SK-N-SH treated with all-trans-retinoic acid at 6 μM for 48 hours (cell line): ENCODE measurements at regions not wholly inside any gene's neighbourhood (a gene's known extent, or its start where the extent isn't known, plus 50 kb on each side); places are given as distances from the start of the nearest gene placed in this dataset.
A peak's percentile ranks its signal among the peaks of the same experiment; 100 is the strongest.

Source experiments
- ATAC-seq: fragments of 200-7000 bp; cut with Tn5 transposase; 3 replicates; pipeline ENCODE4 v1.9.1; 2020; ENCODE audit warnings: mild to moderate bottlenecking, moderate library complexity
- ARNTL ChIP-seq: fragments of 450-650 bp; formaldehyde crosslinking; IDR thresholded peaks from 2 replicates; pipeline ENCODE4 v1.5.0; 2020; ENCODE audit warnings: low read depth, mild to moderate bottlenecking, moderate library complexity, borderline replicate concordance
- CSDC2 ChIP-seq: fragments of 250-450 bp; sonication (Bioruptor Pico); IDR thresholded peaks from 2 replicates; pipeline ENCODE4 v1.5.0; 2020; ENCODE audit warnings: mild to moderate bottlenecking, moderate library complexity
- OSR1 ChIP-seq: fragments of 250-450 bp; sonication (Bioruptor Pico); IDR thresholded peaks from 2 replicates; pipeline ENCODE4 v1.8.0; 2022; ENCODE audit warnings: moderate library complexity, mild to moderate bottlenecking, inconsistent platforms
- PPARA ChIP-seq: fragments of 250-450 bp; sonication (Bioruptor Pico); IDR thresholded peaks from 2 replicates; pipeline ENCODE4 v1.5.0; 2020; ENCODE audit warnings: mild to moderate bottlenecking, borderline replicate concordance
- RARB ChIP-seq: fragments of 250-450 bp; sonication (Bioruptor Pico); IDR thresholded peaks from 2 replicates; pipeline ENCODE4 v1.8.0; 2021; ENCODE audit warnings: mild to moderate bottlenecking, moderate library complexity
- TCF4 ChIP-seq: fragments of 250-450 bp; sonication (Bioruptor Pico); IDR thresholded peaks from 2 replicates; pipeline ENCODE4 v1.8.0; 2021; ENCODE audit warnings: mild to moderate bottlenecking, moderate library complexity, borderline replicate concordance
- ZC3H10 ChIP-seq: fragments of 250-450 bp; sonication (Bioruptor Pico); IDR thresholded peaks from 2 replicates; pipeline ENCODE4 v1.5.1; 2021; ENCODE audit warnings: mild to moderate bottlenecking, moderate library complexity
- ZFP30 ChIP-seq: fragments of 450-650 bp; formaldehyde crosslinking; IDR thresholded peaks from 2 replicates; pipeline ENCODE4 v1.5.0; 2022; ENCODE audit warnings: mild to moderate bottlenecking, moderate library complexity
- ZNF565 ChIP-seq: fragments of 450-650 bp; formaldehyde crosslinking; conservative IDR thresholded peaks from 2 replicates; pipeline ENCODE4 v1.5.0; 2020; ENCODE audit warnings: low read depth, mild to moderate bottlenecking, moderate library complexity
- ZNF70 ChIP-seq: fragments of 450-650 bp; formaldehyde crosslinking; IDR thresholded peaks from 2 replicates; pipeline ENCODE4 v1.5.0; 2020; ENCODE audit warnings: mild to moderate bottlenecking, moderate library complexity
- TF ChIP-seq, protein P1 (sequence below): fragments of 250-450 bp; sonication (Bioruptor Pico); IDR thresholded peaks from 2 replicates; pipeline ENCODE4 v1.5.1; 2021; ENCODE audit warnings: mild to moderate bottlenecking, moderate library complexity
- TF ChIP-seq, protein P2 (sequence below): fragments of 250-450 bp; sonication (Bioruptor Pico); IDR thresholded peaks from 2 replicates; pipeline ENCODE4 v1.5.1; 2020; ENCODE audit warnings: low read depth, mild to moderate bottlenecking, moderate library complexity
- TF ChIP-seq, protein P3 (sequence below): fragments of 250-450 bp; sonication (Bioruptor Pico); IDR thresholded peaks from 2 replicates; pipeline ENCODE4 v1.5.0; 2020; ENCODE audit warnings: mild to moderate bottlenecking, moderate library complexity
- TF ChIP-seq, protein P4 (sequence below): fragments of 250-450 bp; sonication (Bioruptor Pico); IDR thresholded peaks from 2 replicates; pipeline ENCODE4 v1.8.0; 2020; ENCODE audit warnings: mild to moderate bottlenecking, moderate library complexity, borderline replicate concordance
- TF ChIP-seq, protein P5 (sequence below): fragments of 250-450 bp; sonication (Bioruptor Pico); IDR thresholded peaks from 2 replicates; pipeline ENCODE4 v1.8.0; 2021; ENCODE audit warnings: low read depth, mild to moderate bottlenecking, moderate library complexity, borderline replicate concordance

DNA sequence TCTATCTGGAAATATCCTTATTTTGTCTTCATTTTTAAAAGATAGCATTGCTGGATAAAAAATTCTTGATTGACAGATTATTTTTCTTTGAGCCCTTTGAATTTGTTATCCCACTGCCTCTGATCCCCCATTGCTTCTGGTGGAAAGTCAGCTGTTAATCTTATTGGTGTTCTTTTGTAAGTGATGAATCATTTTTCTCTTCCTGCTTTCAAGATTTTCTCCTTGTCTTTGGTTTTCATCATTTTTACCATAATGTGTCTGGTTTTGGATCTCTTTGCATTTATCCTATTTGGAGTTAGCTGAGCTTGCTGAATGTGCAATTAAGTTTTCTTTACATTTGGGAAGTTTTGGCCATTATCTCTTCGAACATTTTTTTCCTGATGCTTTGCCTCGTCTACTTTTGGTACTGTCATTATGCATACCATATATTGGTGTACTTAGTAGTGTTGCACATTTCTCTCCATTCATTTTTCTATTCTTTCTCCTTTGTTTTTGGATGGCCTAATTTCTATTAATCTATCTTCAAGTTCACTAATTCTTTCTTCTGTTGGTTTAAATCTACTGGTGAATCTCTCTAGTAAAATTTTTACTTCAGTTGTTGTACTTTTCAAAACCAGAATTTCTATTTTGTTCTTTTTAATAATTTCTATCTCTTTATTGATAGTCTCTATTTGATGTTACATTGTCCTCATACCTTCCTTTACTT lies 440.0 kb upstream of the PROK2 start:
- TF ChIP-seq, protein P1, sequence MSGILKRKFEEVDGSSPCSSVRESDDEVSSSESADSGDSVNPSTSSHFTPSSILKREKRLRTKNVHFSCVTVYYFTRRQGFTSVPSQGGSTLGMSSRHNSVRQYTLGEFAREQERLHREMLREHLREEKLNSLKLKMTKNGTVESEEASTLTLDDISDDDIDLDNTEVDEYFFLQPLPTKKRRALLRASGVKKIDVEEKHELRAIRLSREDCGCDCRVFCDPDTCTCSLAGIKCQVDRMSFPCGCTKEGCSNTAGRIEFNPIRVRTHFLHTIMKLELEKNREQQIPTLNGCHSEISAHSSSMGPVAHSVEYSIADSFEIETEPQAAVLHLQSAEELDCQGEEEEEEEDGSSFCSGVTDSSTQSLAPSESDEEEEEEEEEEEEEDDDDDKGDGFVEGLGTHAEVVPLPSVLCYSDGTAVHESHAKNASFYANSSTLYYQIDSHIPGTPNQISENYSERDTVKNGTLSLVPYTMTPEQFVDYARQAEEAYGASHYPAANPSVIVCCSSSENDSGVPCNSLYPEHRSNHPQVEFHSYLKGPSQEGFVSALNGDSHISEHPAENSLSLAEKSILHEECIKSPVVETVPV (CRISPR knock-in tag), result no peak
- TF ChIP-seq, protein P2, sequence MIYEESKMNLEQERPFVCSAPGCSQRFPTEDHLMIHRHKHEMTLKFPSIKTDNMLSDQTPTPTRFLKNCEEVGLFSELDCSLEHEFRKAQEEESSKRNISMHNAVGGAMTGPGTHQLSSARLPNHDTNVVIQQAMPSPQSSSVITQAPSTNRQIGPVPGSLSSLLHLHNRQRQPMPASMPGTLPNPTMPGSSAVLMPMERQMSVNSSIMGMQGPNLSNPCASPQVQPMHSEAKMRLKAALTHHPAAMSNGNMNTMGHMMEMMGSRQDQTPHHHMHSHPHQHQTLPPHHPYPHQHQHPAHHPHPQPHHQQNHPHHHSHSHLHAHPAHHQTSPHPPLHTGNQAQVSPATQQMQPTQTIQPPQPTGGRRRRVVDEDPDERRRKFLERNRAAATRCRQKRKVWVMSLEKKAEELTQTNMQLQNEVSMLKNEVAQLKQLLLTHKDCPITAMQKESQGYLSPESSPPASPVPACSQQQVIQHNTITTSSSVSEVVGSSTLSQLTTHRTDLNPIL (CRISPR knock-in tag), result no peak
- peak; percentile 74 for TF ChIP-seq ZFP30 (CRISPR knock-in tag)
- TF ChIP-seq, all 23 proteins: peak for 1
- no peak for ATAC-seq

DNA sequence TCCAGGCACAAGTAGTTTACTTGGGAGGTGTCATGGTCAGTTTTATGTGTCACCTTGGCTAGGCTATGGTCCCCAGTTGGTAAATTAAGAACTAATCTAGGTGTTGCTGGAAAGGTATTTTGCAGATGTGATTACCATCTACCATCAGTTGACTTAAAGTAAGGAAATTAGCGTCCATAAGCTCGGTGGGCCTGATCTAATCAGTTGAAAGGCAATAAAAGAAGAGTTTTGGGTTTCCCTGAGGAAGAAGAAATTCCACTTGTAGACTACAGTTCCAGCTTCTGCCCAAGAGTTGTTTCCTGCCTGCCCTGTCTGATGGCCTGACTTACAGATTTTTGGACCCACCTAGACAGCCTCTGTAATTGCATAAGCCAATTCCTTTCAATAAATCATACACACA lies 438.7 kb upstream of the PROK2 start:
- ATAC-seq, result no peak
- TF ChIP-seq, protein P3, sequence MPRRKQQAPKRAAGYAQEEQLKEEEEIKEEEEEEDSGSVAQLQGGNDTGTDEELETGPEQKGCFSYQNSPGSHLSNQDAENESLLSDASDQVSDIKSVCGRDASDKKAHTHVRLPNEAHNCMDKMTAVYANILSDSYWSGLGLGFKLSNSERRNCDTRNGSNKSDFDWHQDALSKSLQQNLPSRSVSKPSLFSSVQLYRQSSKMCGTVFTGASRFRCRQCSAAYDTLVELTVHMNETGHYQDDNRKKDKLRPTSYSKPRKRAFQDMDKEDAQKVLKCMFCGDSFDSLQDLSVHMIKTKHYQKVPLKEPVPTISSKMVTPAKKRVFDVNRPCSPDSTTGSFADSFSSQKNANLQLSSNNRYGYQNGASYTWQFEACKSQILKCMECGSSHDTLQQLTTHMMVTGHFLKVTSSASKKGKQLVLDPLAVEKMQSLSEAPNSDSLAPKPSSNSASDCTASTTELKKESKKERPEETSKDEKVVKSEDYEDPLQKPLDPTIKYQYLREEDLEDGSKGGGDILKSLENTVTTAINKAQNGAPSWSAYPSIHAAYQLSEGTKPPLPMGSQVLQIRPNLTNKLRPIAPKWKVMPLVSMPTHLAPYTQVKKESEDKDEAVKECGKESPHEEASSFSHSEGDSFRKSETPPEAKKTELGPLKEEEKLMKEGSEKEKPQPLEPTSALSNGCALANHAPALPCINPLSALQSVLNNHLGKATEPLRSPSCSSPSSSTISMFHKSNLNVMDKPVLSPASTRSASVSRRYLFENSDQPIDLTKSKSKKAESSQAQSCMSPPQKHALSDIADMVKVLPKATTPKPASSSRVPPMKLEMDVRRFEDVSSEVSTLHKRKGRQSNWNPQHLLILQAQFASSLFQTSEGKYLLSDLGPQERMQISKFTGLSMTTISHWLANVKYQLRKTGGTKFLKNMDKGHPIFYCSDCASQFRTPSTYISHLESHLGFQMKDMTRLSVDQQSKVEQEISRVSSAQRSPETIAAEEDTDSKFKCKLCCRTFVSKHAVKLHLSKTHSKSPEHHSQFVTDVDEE (CRISPR knock-in tag), result no peak
- TF ChIP-seq ZC3H10, result no peak
- no peak for TF ChIP-seq TCF4
- TF ChIP-seq, protein P4, sequence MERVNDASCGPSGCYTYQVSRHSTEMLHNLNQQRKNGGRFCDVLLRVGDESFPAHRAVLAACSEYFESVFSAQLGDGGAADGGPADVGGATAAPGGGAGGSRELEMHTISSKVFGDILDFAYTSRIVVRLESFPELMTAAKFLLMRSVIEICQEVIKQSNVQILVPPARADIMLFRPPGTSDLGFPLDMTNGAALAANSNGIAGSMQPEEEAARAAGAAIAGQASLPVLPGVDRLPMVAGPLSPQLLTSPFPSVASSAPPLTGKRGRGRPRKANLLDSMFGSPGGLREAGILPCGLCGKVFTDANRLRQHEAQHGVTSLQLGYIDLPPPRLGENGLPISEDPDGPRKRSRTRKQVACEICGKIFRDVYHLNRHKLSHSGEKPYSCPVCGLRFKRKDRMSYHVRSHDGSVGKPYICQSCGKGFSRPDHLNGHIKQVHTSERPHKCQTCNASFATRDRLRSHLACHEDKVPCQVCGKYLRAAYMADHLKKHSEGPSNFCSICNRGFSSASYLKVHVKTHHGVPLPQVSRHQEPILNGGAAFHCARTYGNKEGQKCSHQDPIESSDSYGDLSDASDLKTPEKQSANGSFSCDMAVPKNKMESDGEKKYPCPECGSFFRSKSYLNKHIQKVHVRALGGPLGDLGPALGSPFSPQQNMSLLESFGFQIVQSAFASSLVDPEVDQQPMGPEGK (CRISPR knock-in tag), result no peak
- TF ChIP-seq ZNF565 (CRISPR knock-in tag), result no peak

DNA sequence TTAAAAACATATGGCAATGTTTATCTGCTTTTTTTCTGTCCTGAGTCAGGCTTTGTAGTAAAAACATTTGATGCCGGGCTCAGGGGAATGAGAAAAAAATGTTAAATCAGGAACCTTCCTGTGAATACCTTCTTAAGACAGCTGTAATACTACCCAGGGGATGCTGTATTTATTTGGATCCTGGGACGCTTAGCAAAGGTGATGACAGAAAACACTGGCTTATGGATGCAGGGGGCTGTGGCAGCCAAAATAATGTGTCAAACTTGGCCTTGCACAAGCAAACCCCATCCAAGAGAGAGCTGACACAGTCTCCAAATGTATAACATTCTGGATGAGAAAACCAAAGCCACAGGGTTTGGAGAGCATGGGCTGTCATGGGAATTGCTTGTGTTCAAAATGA lies 438.2 kb upstream of the PROK2 start:
- TF ChIP-seq, protein P4 (CRISPR knock-in tag), result no peak
- TF ChIP-seq ARNTL, result no peak
- TF ChIP-seq OSR1 (CRISPR knock-in tag), result no peak
- no peak for TF ChIP-seq PPARA (CRISPR knock-in tag)
- no peak for TF ChIP-seq CSDC2 (CRISPR knock-in tag)
- no peak for ATAC-seq

DNA sequence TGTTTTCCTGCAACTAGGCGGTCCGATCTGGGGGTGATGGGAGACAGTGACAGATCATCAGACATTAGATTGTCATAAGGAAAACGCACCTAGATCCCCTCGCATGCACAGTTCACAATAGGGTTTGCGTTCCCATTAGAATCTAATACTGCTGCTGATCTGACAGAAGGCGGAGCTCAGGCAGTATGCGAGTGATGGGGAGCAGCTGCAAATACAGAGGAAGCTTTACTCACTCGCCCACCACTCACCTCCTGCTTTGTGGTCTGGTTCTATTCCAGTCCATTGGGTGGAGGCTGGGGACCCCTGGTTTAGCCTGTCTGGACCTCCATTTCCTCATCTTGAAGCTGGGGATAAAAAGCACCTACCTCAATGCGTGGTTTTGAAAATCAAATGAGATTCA lies 437.5 kb upstream of the PROK2 start:
- TF ChIP-seq ZNF70 (CRISPR knock-in tag), result no peak
- no peak for TF ChIP-seq OSR1 (CRISPR knock-in tag)
- TF ChIP-seq ARNTL, result no peak
- TF ChIP-seq RARB (CRISPR knock-in tag), result no peak
- TF ChIP-seq, protein P5, sequence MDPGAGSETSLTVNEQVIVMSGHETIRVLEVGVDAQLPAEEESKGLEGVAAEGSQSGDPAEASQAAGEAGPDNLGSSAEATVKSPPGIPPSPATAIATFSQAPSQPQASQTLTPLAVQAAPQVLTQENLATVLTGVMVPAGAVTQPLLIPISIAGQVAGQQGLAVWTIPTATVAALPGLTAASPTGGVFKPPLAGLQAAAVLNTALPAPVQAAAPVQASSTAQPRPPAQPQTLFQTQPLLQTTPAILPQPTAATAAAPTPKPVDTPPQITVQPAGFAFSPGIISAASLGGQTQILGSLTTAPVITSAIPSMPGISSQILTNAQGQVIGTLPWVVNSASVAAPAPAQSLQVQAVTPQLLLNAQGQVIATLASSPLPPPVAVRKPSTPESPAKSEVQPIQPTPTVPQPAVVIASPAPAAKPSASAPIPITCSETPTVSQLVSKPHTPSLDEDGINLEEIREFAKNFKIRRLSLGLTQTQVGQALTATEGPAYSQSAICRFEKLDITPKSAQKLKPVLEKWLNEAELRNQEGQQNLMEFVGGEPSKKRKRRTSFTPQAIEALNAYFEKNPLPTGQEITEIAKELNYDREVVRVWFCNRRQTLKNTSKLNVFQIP, result no peak

More for the DNA sequence above, 437.5 kb upstream of the PROK2 start:
- ATAC-seq, result no peak
